ENCODE measurements at regions not wholly inside any gene's neighbourhood (a gene's known extent, or its start where the extent isn't known, plus 50 kb on each side); places are given as distances from the start of the nearest gene placed in this dataset.

DNA sequence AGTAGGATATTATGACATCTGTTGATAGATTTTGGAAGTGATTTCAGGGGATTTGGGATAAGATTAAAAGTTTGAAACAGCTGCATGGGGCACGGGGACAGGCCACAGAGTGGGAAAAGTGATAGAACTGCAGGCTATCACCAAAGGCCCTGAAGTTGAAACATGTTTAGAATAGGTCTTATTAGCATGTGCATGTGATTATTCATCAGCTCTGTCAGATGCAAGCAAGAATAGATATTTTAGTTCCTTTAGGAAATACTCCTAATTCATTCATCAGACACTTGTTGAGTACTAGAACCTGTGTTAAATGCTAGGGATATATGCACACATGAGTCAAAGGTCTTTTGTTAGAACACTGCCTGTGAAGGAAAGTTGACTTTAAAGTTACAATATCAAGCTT lies 261.2 kb upstream of the MAN1A1 start:
- no peak overlapping the region for H3K4me3 ChIP-seq (ENCODE audit: low read depth, poor library complexity, severe bottlenecking)
- intact Hi-C loops (cut with DNase I; ENCODE audit: low total_unique reads): loop anchor here (2.0 kb wide), 1 partner anchor 24 kb away; no protein-coding TSS in a partner anchor
- TF ChIP-seq CTCF (IDR thresholded peaks at IDR 0.05) (no peak), POLR2A (IDR thresholded peaks at IDR 0.05) (no peak)
- no peak for DNase-seq (ENCODE audit: low spot score in 2 of 2)
- WGBS, 2 donors: 63 to 76% methylated on average over 1 of the region's 1 CpG

DNA sequence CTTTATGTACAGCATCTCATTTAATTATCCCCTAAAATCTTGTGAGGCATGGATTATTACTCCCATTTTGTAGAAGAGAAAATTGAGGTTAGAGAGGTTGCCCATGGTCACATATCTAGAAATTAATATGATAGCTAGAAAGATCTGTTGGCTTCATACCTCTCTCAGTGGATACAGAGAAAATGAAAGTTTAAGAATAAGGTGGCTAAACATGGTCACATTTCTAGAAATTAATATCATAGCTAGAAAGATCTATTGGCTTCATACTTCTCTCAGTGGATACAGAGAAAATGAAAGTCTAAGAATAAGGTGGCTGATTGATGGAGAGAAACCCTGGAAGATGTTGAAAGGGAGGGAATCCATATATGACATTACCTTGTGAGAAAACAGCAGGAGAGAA lies 260.7 kb upstream of the MAN1A1 start:
- TF ChIP-seq POLR2A (IDR thresholded peaks at IDR 0.05): no peak
- TF ChIP-seq CTCF (IDR thresholded peaks at IDR 0.05): no peak
- H3K4me3 ChIP-seq (ENCODE audit: low read depth, poor library complexity, severe bottlenecking): no peak overlapping the region
- DNase-seq (ENCODE audit: low spot score in 2 of 2): no peak
- intact Hi-C loops (cut with DNase I; ENCODE audit: low total_unique reads): loop anchor here (2.0 kb wide), 1 partner anchor 23 kb away; no protein-coding TSS in a partner anchor

- H3K4me3 ChIP-seq (ENCODE audit: low read depth, poor library complexity, severe bottlenecking): no peak overlapping the region
- no peak for DNase-seq (ENCODE audit: low spot score in 2 of 2)
- no peak for TF ChIP-seq POLR2A (IDR thresholded peaks at IDR 0.05)
- TF ChIP-seq CTCF (IDR thresholded peaks at IDR 0.05): no peak
- 71 to 81% methylated on average over 1 of the region's 1 CpG for WGBS, 2 donors
- intact Hi-C loops (cut with DNase I; ENCODE audit: low total_unique reads): loop anchor here (2.0 kb wide), 1 partner anchor 23 kb away; no protein-coding TSS in a partner anchor
Measured at GRCh38 chr6:119609865-119610264, 260.3 kb upstream of the MAN1A1 start.

DNA sequence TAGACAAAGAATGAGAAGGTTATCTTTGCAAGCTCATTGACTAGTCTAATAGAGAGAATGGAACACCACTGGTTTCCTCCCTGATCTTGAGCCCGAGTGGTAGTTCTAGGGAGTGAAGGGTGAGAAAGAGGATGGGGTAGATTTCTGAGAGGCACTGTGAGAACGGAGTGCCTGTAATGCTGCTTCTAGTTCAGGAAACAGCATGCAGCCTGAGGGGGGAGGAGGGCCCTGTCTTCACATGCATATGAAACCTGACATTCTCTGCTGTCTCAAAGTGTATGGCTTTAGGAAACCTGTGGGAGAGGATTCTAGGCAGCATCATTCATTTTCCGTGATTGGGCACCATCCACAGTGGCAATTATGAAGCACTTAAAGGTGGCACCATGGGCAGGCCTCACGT lies 259.4 kb upstream of the MAN1A1 start:
- TF ChIP-seq POLR2A (IDR thresholded peaks at IDR 0.05): no peak
- no peak for TF ChIP-seq CTCF (IDR thresholded peaks at IDR 0.05)
- DNase-seq (ENCODE audit: low spot score in 2 of 2): no peak
- WGBS, 2 donors: 66 to 83% methylated on average over 4 of the region's 4 CpGs
- no peak overlapping the region for H3K4me3 ChIP-seq (ENCODE audit: low read depth, poor library complexity, severe bottlenecking)
- intact Hi-C loops (cut with DNase I; ENCODE audit: low total_unique reads): no loop called here

GRCh38 chr6:119604124-119604523 lies 254.6 kb upstream of the MAN1A1 start:
- TF ChIP-seq POLR2A (IDR thresholded peaks at IDR 0.05) (no peak), CTCF (IDR thresholded peaks at IDR 0.05) (no peak)
- H3K4me3 ChIP-seq (ENCODE audit: low read depth, poor library complexity, severe bottlenecking): no peak overlapping the region
- DNase-seq (ENCODE audit: low spot score in 2 of 2): no peak
- WGBS, 2 donors: 29 to 55% methylated on average over 1 of the region's 1 CpG
- intact Hi-C loops (cut with DNase I; ENCODE audit: low total_unique reads): no loop called here

DNA sequence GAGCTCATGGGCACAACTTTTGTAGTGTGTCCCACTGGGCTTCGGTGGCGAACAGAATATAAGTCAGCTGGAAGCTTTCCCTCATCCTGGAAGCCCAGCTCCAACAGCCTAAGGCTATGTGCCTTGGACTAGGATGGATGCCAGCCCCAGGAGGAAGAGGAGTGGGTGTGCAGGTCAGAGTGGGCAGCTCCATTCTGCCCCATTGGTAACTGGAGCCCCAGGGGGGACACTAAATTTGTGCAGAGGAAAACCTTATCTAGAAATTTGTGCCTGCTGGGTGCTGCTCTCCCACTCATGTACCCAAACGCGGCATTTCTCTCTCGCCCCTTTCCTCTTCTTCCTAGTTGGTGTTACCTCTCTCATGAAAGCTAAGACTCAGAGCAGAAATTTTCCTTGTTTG lies 253.9 kb upstream of the MAN1A1 start:
- H3K4me3 ChIP-seq (ENCODE audit: low read depth, poor library complexity, severe bottlenecking): no peak overlapping the region
- intact Hi-C loops (cut with DNase I; ENCODE audit: low total_unique reads): no loop called here
- TF ChIP-seq CTCF (IDR thresholded peaks at IDR 0.05) (no peak), POLR2A (IDR thresholded peaks at IDR 0.05) (no peak)
- WGBS, 2 donors: 88% methylated on average over 5 of the region's 5 CpGs
- DNase-seq (ENCODE audit: low spot score in 2 of 2): no peak

Measured in lower leg skin (tissue), 4 donors.